ENCODE measurements at regions not wholly inside any gene's neighbourhood (a gene's known extent, or its start where the extent isn't known, plus 50 kb on each side); places are given as distances from the start of the nearest gene placed in this dataset.

GRCh38 chr2:56571074-56571473, 387.3 kb downstream of the CCDC85A start:
- no peak for TF ChIP-seq POLR2A (IDR thresholded peaks at IDR 0.05)
- TF ChIP-seq, protein P1, sequence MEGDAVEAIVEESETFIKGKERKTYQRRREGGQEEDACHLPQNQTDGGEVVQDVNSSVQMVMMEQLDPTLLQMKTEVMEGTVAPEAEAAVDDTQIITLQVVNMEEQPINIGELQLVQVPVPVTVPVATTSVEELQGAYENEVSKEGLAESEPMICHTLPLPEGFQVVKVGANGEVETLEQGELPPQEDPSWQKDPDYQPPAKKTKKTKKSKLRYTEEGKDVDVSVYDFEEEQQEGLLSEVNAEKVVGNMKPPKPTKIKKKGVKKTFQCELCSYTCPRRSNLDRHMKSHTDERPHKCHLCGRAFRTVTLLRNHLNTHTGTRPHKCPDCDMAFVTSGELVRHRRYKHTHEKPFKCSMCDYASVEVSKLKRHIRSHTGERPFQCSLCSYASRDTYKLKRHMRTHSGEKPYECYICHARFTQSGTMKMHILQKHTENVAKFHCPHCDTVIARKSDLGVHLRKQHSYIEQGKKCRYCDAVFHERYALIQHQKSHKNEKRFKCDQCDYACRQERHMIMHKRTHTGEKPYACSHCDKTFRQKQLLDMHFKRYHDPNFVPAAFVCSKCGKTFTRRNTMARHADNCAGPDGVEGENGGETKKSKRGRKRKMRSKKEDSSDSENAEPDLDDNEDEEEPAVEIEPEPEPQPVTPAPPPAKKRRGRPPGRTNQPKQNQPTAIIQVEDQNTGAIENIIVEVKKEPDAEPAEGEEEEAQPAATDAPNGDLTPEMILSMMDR (IDR thresholded peaks at IDR 0.05) = no peak
- TF ChIP-seq EP300 (IDR thresholded peaks at IDR 0.05) = no peak
- TF ChIP-seq POLR2AphosphoS5 (IDR thresholded peaks at IDR 0.05) = no peak
- no peak overlapping the region for H3K27ac ChIP-seq
- 73 to 91% methylated on average over 3 of the region's 3 CpGs for WGBS, 2 donors (ENCODE audit: low coverage in 1 of 2)
- H3K4me1 ChIP-seq = no peaks in the 10 kb centered on the region
- ATAC-seq = no peak
- H3K27me3 ChIP-seq = no peaks in the 10 kb centered on the region
- H3K9me3 ChIP-seq = peaks cover 0 to 6% (median 0%) of the 10 kb centered on the region in 3 donors
- no peak overlapping the region for H3K4me3 ChIP-seq
- H3K36me3 ChIP-seq = no peaks in the 10 kb centered on the region

- 54% methylated on average over 2 of the region's 3 CpGs; no CpG with 5 or more reads in 1 of the 2 donors for WGBS, 2 donors (ENCODE audit: low coverage in 1 of 2)
- Histone ChIP-seq H3K4me1 (no peaks in the 10 kb centered on the region), H3K4me3 (no peak overlapping the region), H3K36me3 (no peaks in the 10 kb centered on the region), H3K27ac (no peak overlapping the region), H3K9me3 (peaks cover 0 to 9% (median 0%) of the 10 kb centered on the region in 3 donors), H3K27me3 (no peaks in the 10 kb centered on the region)
- ATAC-seq = no peak
- TF ChIP-seq, protein P1 (IDR thresholded peaks at IDR 0.05) = no peak
- no peak for TF ChIP-seq EP300 (IDR thresholded peaks at IDR 0.05)
- no peak for TF ChIP-seq POLR2A (IDR thresholded peaks at IDR 0.05)
- TF ChIP-seq POLR2AphosphoS5 (IDR thresholded peaks at IDR 0.05) = no peak
Observed at GRCh38 chr2:56576001-56576400, 392.2 kb downstream of the CCDC85A start.

- Histone ChIP-seq H3K27ac (no peak overlapping the region), H3K36me3 (no peaks in the 10 kb centered on the region), H3K4me3 (no peak overlapping the region), H3K4me1 (no peaks in the 10 kb centered on the region), H3K9me3 (peaks cover 0 to 9% (median 0%) of the 10 kb centered on the region in 3 donors), H3K27me3 (no peaks in the 10 kb centered on the region)
- TF ChIP-seq POLR2AphosphoS5 (IDR thresholded peaks at IDR 0.05) (no peak), POLR2A (IDR thresholded peaks at IDR 0.05) (no peak), EP300 (IDR thresholded peaks at IDR 0.05) (no peak)
- TF ChIP-seq, protein P1 (IDR thresholded peaks at IDR 0.05) = no peak
- ATAC-seq = no peak
Observed at GRCh38 chr2:56580242-56580641, 396.5 kb downstream of the CCDC85A start.

GRCh38 chr2:56582570-56582969, 398.8 kb downstream of the CCDC85A start:
- no peak for TF ChIP-seq EP300 (IDR thresholded peaks at IDR 0.05)
- no peak for TF ChIP-seq POLR2AphosphoS5 (IDR thresholded peaks at IDR 0.05)
- TF ChIP-seq, protein P1 (IDR thresholded peaks at IDR 0.05) = no peak
- no peak for TF ChIP-seq POLR2A (IDR thresholded peaks at IDR 0.05)
- H3K36me3 ChIP-seq = no peaks in the 10 kb centered on the region
- no peaks in the 10 kb centered on the region for H3K4me1 ChIP-seq
- no peaks in the 10 kb centered on the region for H3K27me3 ChIP-seq
- H3K9me3 ChIP-seq = no peaks in the 10 kb centered on the region
- no peak overlapping the region for H3K4me3 ChIP-seq
- ATAC-seq = no peak
- H3K27ac ChIP-seq = no peak overlapping the region
- WGBS, 2 donors (ENCODE audit: low coverage in 1 of 2) = 50 to 73% methylated on average over 1 of the region's 1 CpG

- H3K27ac ChIP-seq = no peak overlapping the region
- H3K4me3 ChIP-seq = no peak overlapping the region
- no peaks in the 10 kb centered on the region for H3K4me1 ChIP-seq
- H3K9me3 ChIP-seq = no peaks in the 10 kb centered on the region
- no peaks in the 10 kb centered on the region for H3K27me3 ChIP-seq
- TF ChIP-seq POLR2AphosphoS5 (IDR thresholded peaks at IDR 0.05) (no peak), EP300 (IDR thresholded peaks at IDR 0.05) (no peak), POLR2A (IDR thresholded peaks at IDR 0.05) (no peak)
- TF ChIP-seq, protein P1 (IDR thresholded peaks at IDR 0.05) = no peak
- 85 to 93% methylated on average over 1 of the region's 1 CpG for WGBS, 2 donors (ENCODE audit: low coverage in 1 of 2)
- no peaks in the 10 kb centered on the region for H3K36me3 ChIP-seq
- ATAC-seq = no peak
Observed at GRCh38 chr2:56583796-56584315, 400.1 kb downstream of the CCDC85A start.
